COLO668 (cell line): ENCODE measurements at regions not wholly inside any gene's neighbourhood (a gene's known extent, or its start where the extent isn't known, plus 50 kb on each side); places are given as distances from the start of the nearest gene placed in this dataset.

Experiments used
- DNase-seq: peaks from one replicate; lab custom pipeline; 2025; ENCODE audit not compliant: unreplicated experiment; lab: John Stamatoyannopoulos, UW

DNA sequence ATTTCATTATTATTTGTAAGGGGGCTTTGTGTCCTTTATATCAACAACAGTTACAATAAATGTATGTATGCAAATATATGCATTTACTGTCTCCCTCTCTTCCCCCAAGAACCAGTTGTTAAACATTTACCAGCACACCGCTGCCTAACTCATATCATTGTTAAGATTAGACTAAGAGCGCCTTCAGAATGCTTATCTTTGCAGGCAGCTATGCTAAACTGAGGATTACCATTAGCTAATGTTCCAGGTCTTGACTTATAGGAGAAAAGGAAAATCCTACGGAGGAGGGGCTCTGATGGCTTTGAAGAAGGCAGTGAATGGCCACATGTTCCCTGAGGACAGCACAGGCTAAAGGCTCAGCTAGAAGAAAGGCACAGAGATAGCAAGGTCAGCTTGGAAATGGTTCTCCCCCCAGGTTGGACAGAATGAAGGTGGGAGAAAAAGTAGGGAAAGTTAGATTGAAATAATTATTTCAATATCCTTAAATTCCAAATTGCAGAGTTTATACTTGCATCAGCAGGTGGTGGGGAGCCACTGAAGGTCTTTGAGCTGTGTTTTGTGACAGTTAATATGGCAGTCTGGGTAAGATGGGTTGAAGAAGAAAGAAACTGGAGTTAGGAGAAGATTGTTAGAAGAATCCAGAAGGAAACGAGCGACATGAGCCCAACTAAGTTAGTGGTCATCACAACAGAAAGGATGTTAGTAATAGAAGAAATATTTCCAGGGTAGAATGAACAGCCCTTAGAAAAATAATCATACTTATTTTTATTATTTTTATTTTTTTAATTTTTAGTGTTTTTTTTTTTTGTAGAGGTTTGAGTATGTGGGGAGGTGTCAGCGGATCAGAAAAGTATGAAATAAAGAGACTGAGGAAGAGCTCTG is 87.0 kb upstream of the MAF start:
- no peak for DNase-seq

- DNase-seq, result no peak
Observed at GRCh38 chr16:79685871-79686270, 85.3 kb upstream of the MAF start.

DNA sequence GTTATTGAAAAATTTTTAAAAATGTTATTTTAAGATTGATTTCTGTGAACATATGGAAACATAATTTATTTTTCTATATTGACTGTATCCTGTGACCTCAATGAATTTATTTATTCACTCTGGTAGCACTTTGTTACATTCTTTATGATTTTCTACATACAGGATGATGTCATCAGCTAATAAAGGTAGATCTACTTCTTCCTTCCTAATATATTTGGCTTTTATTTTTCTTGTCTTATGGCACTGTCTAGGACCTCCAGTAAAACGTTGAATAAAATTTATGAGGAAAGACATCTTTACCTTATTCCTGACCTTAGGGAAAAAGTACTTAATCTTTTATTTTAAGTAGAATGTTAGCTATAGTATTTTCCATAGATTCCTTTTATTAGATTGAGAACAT is 78.8 kb upstream of the MAF start:
- no peak for DNase-seq

GRCh38 chr16:79677799-79678530 is 77.4 kb upstream of the MAF start:
- peak; percentile 8 for DNase-seq

DNA sequence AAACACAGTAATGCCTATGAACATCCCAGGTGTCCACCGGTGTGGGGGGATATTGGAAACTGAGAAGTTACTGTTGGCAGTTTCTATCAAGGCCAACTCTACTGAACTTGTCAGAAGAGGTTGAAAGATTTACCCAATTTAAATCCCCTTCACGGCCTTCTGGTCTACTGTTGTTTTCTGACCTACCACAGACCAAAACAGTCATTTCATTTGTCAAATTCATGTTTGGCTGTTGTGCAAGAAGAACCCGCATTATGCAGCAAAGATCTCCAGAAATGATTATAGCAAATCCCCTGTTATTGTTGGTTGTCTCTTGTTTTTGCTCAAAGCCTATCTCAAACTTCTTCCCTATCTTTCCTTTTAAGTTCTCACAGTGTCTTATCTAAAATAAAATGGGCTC is 73.1 kb upstream of the MAF start:
- DNase-seq, result no peak

GRCh38 chr16:79672524-79672923 is 72.0 kb upstream of the MAF start:
- DNase-seq, result no peak

- no peak for DNase-seq
Observed at GRCh38 chr16:79668502-79668901, 68.0 kb upstream of the MAF start.

DNA sequence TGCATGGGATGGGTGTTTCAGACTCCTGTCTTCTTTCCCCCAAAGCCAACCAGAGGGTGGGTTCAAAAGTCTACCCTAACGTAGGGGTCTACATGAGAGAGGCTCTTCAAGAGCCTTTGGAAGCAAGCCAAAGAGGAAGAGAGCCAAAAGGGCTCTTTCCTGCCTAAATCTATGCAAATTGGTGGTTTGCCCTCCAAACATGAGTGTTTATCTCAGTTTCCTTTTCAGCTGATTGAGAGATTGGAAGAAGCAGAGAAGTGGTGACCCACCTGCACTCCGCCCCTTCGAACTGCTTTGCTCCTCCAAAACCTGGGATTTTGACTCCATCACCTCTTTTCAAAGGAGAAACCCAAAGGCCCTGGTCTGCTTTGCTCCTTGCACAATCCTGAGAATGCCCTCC is 65.4 kb upstream of the MAF start:
- no peak for DNase-seq

DNA sequence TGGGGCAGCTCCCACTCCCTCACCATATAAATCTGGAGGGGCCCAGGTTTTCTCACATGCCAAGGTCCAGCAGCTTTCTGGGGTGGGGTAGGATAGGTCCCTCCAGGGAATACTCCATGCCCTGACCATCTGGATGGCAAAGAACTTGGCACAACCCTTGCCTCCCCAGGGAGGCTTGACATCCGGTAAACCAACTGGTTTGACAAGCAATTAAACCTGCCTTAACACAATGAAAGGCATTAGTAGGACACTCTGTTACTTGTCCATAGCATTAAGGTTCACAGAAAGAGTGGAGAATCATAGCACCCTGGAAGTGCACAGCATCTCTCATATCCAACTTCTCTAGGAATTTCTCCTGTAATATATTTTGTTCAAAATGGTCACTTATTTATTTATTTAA is 63.9 kb upstream of the MAF start:
- peak; percentile 12 for DNase-seq

DNA sequence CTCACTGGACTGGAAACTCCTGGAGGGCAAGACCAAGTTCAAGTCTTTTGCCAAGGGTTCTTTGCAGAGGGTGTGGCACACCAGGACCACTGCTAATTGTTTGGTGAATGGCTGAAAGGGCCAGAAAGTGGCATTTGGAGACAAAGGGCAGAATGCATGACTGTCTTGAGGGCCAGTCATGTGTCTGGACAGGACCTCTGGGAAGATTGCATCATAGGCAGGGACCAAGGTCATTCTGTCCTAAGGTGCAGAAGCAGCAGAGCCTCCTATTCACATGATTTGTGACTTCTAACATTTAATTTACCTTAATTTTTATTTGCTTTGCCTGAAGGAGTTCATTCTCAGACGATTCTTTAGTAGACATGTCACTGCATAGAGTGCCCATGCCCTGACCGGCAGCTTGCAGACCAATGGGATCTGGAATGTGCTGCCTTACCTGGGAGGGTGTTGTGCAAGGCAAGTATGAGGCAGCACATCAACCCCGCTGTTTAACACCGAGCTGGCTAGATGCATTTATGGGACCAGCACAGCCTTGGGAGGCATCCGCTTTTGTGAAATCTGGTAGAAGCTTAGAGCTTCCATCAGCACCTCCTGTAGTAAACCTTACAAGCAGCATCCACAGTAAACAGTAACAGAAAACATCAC is 62.3 kb upstream of the MAF start:
- DNase-seq, result no peak

DNA sequence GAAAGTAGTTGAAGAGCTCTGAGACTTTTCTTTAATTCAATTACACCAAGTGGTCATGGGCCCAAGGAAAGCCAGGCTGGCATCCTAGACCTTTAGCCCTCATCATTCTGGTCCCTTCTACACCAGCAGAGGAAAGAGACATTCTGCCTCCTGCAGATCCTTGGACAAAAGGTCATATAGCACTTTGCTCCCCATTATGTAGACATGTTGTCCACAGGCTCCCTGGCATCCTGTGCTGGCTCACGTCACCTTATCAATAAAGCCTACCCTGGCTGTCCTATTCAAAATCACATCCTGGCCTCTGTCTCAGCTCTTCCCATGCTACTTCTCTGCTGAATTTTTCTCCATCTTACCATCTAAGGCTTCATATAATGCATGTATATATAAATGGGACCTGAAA is 61.6 kb upstream of the MAF start:
- DNase-seq, result no peak

- no peak for DNase-seq
Observed at GRCh38 chr16:79661578-79661977, 61.0 kb upstream of the MAF start.

- DNase-seq, result no peak
Observed at GRCh38 chr16:79659344-79659743, 58.8 kb upstream of the MAF start.

- peak; percentile 56 for DNase-seq
Observed at GRCh38 chr16:79658301-79659033, 57.9 kb upstream of the MAF start.

DNA sequence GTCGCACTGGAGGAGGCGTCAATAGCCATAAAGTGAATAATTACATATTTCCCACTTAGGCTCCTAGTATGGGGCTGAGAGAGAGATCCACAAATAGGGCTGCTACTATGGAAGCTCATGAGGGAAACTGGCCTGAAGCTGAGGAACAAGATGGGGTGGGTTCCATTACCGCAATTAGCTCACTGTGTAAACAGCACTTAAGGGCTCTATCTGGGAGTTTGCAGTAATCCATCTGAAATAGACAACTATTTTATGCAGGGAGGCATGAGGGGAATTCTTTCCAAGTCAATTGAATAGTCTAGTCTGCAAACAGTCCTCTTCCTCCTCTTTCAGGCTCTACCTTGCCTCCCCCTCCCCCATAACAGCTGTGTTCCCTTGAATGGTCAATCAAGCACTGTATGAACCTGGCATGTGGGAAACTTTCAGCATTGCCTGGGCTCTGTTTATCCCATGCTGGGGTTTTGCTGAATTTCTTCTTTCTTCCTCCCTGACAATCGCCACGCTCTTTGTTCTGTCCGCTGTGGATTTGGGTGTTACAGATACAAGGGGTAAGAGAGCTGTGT is 56.1 kb upstream of the MAF start:
- peak; percentile 74 for DNase-seq

GRCh38 chr16:79653373-79653891 is 52.9 kb upstream of the MAF start:
- DNase-seq, result peak; percentile 13

DNA sequence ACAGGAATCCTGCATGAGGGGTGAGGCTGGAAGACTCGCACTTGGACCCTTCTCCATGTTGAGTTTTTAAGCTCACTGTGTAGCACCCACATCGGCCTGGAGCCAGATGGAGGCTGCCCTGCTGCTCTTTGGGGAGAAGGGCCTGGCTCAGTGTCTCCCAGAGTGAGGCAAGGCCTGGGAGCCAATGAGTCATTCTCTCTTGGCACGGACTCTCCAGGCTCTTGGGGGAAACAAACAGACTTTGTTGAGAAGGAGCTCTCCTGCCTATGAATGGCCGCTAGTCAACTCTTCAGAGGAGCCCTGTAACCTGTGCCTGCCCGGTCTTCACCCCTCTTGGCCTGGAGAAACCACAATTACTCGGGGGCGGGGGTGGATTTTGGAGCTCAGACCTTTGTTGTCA is 50.8 kb upstream of the MAF start:
- DNase-seq, result no peak
